A673 (cell line): ENCODE measurements at regions not wholly inside any gene's neighbourhood (a gene's known extent, or its start where the extent isn't known, plus 50 kb on each side); places are given as distances from the start of the nearest gene placed in this dataset.

Experiments used
- BruUV-seq: library from RNA; stranded (reverse); fragments of 400-500 nt; replicated peaks from 2 replicates; lab custom pipeline; 2021; lab: Mats Ljungman, UMichigan
- CTCF ChIA-PET: fragments of 300-600 bp; sonication (Branson Sonifier 250); formaldehyde crosslinking; loops from one replicate; lab custom pipeline; 2022; ENCODE audit warnings: antibody characterized with exemption; lab: Charles Lee
- POLR2A ChIA-PET: fragments of 300-600 bp; sonication (Branson Sonifier 250); formaldehyde crosslinking; loops from one replicate; lab custom pipeline; 2022; ENCODE audit warnings: antibody characterized with exemption; ENCODE audit not compliant: low non-redundant PET; lab: Charles Lee
- DNase-seq: peaks from one replicate; pipeline ENCODE4 v3.0.0-alpha.2; 2015; ENCODE audit warnings: low spot score
- H3K27ac ChIP-seq: fragments of 200-600 bp; sonication (generic); 2 replicates; pipeline ENCODE4 v1.5.1; 2016; ENCODE audit warnings: mixed run types, low read depth, mild to moderate bottlenecking, mixed read lengths, antibody characterized with exemption, low read length; ENCODE audit not compliant: poor library complexity, severe bottlenecking
- H3K27me3 ChIP-seq: fragments of 200-600 bp; sonication (generic); replicated peaks from 2 replicates; pipeline ENCODE4 v1.6.1; 2017; ENCODE audit warnings: mixed run types, low read depth, mild to moderate bottlenecking, mixed read lengths, antibody characterized with exemption, low read length; ENCODE audit not compliant: insufficient read depth, poor library complexity
- H3K36me3 ChIP-seq: fragments of 200-600 bp; sonication (generic); 2 replicates; pipeline ENCODE4 v1.6.1; 2016; ENCODE audit warnings: mixed run types, mild to moderate bottlenecking, mixed read lengths, antibody characterized with exemption, low read length; ENCODE audit not compliant: insufficient read depth, poor library complexity, severe bottlenecking
- H3K4me1 ChIP-seq: fragments of 200-600 bp; sonication (generic); 2 replicates; pipeline ENCODE4 v1.6.1; 2017; ENCODE audit warnings: mixed run types, mild to moderate bottlenecking, mixed read lengths, antibody characterized with exemption, low read length; ENCODE audit not compliant: insufficient read depth, poor library complexity, severe bottlenecking
- H3K4me3 ChIP-seq: fragments of 200-600 bp; sonication (generic); 2 replicates; pipeline ENCODE4 v1.5.1; 2016; ENCODE audit warnings: low read depth, mixed run types, mild to moderate bottlenecking, mixed read lengths, low read length; ENCODE audit not compliant: poor library complexity, severe bottlenecking
- H3K9me3 ChIP-seq: fragments of 200-600 bp; sonication (generic); 2 replicates; pipeline ENCODE4 v1.6.1; 2016; ENCODE audit warnings: mixed run types, low read depth, mild to moderate bottlenecking, mixed read lengths, antibody characterized with exemption, low read length; ENCODE audit not compliant: poor library complexity, severe bottlenecking
- EZH2 ChIP-seq: fragments of 200-600 bp; sonication (generic); IDR thresholded peaks from 2 replicates; pipeline ENCODE4 v1.6.1; 2017; ENCODE audit warnings: borderline replicate concordance, low read depth, mild to moderate bottlenecking, mixed read lengths, antibody characterized with exemption, low read length; ENCODE audit not compliant: poor library complexity, severe bottlenecking
- intact Hi-C: fragments of 100-400 bp; cut with micrococcal nuclease; formaldehyde crosslinking; loops from one replicate; pipeline ENCODE4 v1.10.0; 2022; ENCODE audit not compliant: unreplicated experiment
- TF ChIP-seq, protein P1 (sequence below): fragments of 300-800, 200-600 bp; sonication (generic); conservative IDR thresholded peaks from 2 replicates; pipeline ENCODE4 v1.5.1; 2017; ENCODE audit warnings: low read depth, mild to moderate bottlenecking, antibody characterized with exemption, low read length, moderate library complexity, mixed read lengths

GRCh38 chr2:2702385-2702784 is 371.3 kb upstream of the MYT1L start:
- ChIA-PET CTCF (no interaction called here), POLR2A (no interaction called here)
- no peaks in the 10 kb centered on the region for H3K36me3 ChIP-seq
- H3K4me1 ChIP-seq: no peaks in the 10 kb centered on the region
- no peaks in the 10 kb centered on the region for H3K27me3 ChIP-seq
- no peak for DNase-seq
- BruUV-seq: no TSS peak
- no peak overlapping the region for H3K27ac ChIP-seq
- TF ChIP-seq EZH2: no peak
- TF ChIP-seq, protein P1, sequence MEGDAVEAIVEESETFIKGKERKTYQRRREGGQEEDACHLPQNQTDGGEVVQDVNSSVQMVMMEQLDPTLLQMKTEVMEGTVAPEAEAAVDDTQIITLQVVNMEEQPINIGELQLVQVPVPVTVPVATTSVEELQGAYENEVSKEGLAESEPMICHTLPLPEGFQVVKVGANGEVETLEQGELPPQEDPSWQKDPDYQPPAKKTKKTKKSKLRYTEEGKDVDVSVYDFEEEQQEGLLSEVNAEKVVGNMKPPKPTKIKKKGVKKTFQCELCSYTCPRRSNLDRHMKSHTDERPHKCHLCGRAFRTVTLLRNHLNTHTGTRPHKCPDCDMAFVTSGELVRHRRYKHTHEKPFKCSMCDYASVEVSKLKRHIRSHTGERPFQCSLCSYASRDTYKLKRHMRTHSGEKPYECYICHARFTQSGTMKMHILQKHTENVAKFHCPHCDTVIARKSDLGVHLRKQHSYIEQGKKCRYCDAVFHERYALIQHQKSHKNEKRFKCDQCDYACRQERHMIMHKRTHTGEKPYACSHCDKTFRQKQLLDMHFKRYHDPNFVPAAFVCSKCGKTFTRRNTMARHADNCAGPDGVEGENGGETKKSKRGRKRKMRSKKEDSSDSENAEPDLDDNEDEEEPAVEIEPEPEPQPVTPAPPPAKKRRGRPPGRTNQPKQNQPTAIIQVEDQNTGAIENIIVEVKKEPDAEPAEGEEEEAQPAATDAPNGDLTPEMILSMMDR: no peak
- H3K4me3 ChIP-seq: no peak overlapping the region
- intact Hi-C loops: no loop called here
- no peaks in the 10 kb centered on the region for H3K9me3 ChIP-seq

DNA sequence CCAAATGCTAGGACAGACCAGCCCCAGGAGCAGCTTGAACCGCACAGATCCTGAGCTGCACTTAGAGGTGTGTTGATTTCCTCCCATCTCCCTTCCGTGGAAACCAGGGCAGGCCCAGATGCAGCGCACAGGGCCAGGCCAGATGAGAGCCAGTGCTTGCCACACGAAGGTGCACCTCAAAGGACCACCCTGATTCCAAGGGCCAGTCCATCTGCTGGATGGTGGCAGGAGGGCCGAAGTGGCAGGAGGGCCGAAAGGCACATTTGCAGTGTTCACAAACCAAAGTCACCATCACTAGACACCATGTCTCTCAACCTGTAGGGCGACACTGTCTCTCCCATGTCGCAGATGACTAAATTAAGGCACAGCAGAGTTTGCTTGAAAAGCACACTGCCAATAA is 370.7 kb upstream of the MYT1L start:
- H3K36me3 ChIP-seq: no peaks in the 10 kb centered on the region
- no peaks in the 10 kb centered on the region for H3K4me1 ChIP-seq
- H3K27ac ChIP-seq: no peak overlapping the region
- CTCF ChIA-PET: interaction anchor here (0.6 kb wide), 1 partner anchor 15 kb away, joined by 3 read pairs; no protein-coding TSS in a partner anchor
- intact Hi-C loops: no loop called here
- no peak for DNase-seq
- H3K4me3 ChIP-seq: no peak overlapping the region
- TF ChIP-seq EZH2: no peak
- TF ChIP-seq, protein P1: no peak
- peaks cover under 1% of the 10 kb centered on the region for H3K27me3 ChIP-seq
- H3K9me3 ChIP-seq: no peaks in the 10 kb centered on the region
- no TSS peak for BruUV-seq
- POLR2A ChIA-PET: no interaction called here

DNA sequence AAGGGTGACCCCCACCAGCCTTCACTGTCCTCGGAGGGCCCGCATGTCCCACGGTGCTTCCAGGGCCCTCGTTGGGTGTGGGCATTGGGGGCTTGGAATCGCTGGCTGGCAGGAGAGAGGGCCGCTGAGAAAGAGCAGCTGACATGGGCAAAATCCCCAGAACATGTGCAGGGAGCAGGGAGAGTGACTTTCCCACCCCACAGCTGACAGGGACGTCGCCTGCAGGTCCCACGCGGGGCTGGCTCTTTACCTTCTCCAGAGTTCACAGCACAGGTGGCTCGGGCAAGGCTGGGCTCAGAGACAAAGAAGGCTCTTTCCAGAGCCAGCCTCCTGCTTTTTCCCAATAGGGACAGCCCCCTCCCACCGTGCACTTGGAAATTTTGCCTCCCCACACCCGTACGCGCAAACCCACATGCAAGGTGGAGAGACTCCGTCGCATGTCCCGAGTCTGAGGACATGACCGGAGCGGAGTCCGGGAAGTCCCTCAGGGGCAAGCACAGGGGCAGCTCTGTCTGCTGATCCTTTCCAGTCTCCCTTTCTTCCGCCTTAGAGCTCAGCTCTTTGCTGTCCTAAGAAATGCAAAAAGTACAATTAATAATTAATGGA is 370.2 kb upstream of the MYT1L start:
- Histone ChIP-seq H3K27me3 (peaks cover 5% of the 10 kb centered on the region), H3K9me3 (no peaks in the 10 kb centered on the region), H3K27ac (no peak overlapping the region), H3K4me3 (no peak overlapping the region), H3K36me3 (no peaks in the 10 kb centered on the region), H3K4me1 (no peaks in the 10 kb centered on the region)
- ChIA-PET POLR2A (no interaction called here), CTCF (interaction anchor here (0.6 kb wide), 1 partner anchor 15 kb away, joined by 3 read pairs; no protein-coding TSS in a partner anchor)
- no peak for DNase-seq
- TF ChIP-seq EZH2: no peak
- TF ChIP-seq, protein P1: no peak
- intact Hi-C loops: no loop called here
- no TSS peak for BruUV-seq
